Subcutaneous abdominal adipose tissue (tissue), 5 donors: ENCODE measurements at regions not wholly inside any gene's neighbourhood (a gene's known extent, or its start where the extent isn't known, plus 50 kb on each side); places are given as distances from the start of the nearest gene placed in this dataset.

Source experiments
- H3K27ac ChIP-seq: one replicate; pipeline ENCODE4 v1.7.0; 2013; ENCODE audit warnings: low read depth, mild to moderate bottlenecking, inconsistent platforms, low read length, moderate library complexity
- H3K27me3 ChIP-seq, 5 donors: one replicate each; pipeline ENCODE4 v1.7.0; 2013; ENCODE audit warnings: low read length in 5 of 5, inconsistent platforms in 1 of 5; ENCODE audit not compliant: control insufficient read depth in 5 of 5, insufficient read depth in 4 of 5
- H3K36me3 ChIP-seq, 5 donors: one replicate each; pipeline ENCODE4 v1.7.0; 2013; ENCODE audit warnings: low read length in 5 of 5; ENCODE audit not compliant: control insufficient read depth in 5 of 5, insufficient read depth in 5 of 5
- H3K4me1 ChIP-seq, 5 donors: one replicate each; pipeline ENCODE4 v1.7.0; 2013; ENCODE audit warnings: low read length in 5 of 5, mild to moderate bottlenecking in 3 of 5, moderate library complexity in 1 of 5; ENCODE audit not compliant: control insufficient read depth in 5 of 5, insufficient read depth in 5 of 5
- H3K4me3 ChIP-seq, 5 donors: one replicate each; pipeline ENCODE4 v1.7.0; 2013; ENCODE audit warnings: low read length in 5 of 5, low read depth in 1 of 5
- H3K9ac ChIP-seq, 5 donors: one replicate each; pipeline ENCODE4 v1.7.0; 2013; ENCODE audit warnings: low read length in 5 of 5, mild to moderate bottlenecking in 4 of 5, moderate library complexity in 3 of 5
- H3K9me3 ChIP-seq, 5 donors: one replicate each; pipeline ENCODE4 v1.7.0; 2013; ENCODE audit warnings: low read length in 5 of 5; ENCODE audit not compliant: control insufficient read depth in 5 of 5
- donor health status: healthy.
- donor health status: healthy.
- donor health status: healthy.
- donor health status: healthy.
- donor health status: healthy.

- peaks cover 53 to 94% (median 86%) of the 10 kb centered on the region in 5 donors for H3K4me1 ChIP-seq
- H3K9me3 ChIP-seq: no peaks in the 10 kb centered on the region
- peak overlapping the region in 2 of 5 donors; percentile 8 to 25 for H3K9ac ChIP-seq
- no peak overlapping the region for H3K4me3 ChIP-seq
- no peaks in the 10 kb centered on the region for H3K27me3 ChIP-seq
- no peaks in the 10 kb centered on the region for H3K36me3 ChIP-seq
- H3K27ac ChIP-seq: peak overlapping the region; percentile 94
Measured at GRCh38 chr1:234719454-234720251, 109.7 kb upstream of the IRF2BP2 start.

- Histone ChIP-seq H3K27me3 (no peaks in the 10 kb centered on the region), H3K4me3 (no peak overlapping the region), H3K9ac (peak overlapping the region in 1 of 5 donors; percentile 8), H3K9me3 (no peaks in the 10 kb centered on the region), H3K36me3 (no peaks in the 10 kb centered on the region), H3K4me1 (peaks cover 44 to 86% (median 81%) of the 10 kb centered on the region in 5 donors), H3K27ac (peak overlapping the region; percentile 94)
Measured at GRCh38 chr1:234718496-234719453, 108.8 kb upstream of the IRF2BP2 start.

- H3K9ac ChIP-seq: no peak overlapping the region
- no peak overlapping the region for H3K4me3 ChIP-seq
- no peaks in the 10 kb centered on the region for H3K27me3 ChIP-seq
- H3K9me3 ChIP-seq: no peaks in the 10 kb centered on the region
- peak overlapping the region; percentile 94 for H3K27ac ChIP-seq
- H3K36me3 ChIP-seq: no peaks in the 10 kb centered on the region
- peaks cover 31 to 67% (median 63%) of the 10 kb centered on the region in 5 donors for H3K4me1 ChIP-seq
Measured at GRCh38 chr1:234716908-234717375, 107.0 kb upstream of the IRF2BP2 start.

DNA sequence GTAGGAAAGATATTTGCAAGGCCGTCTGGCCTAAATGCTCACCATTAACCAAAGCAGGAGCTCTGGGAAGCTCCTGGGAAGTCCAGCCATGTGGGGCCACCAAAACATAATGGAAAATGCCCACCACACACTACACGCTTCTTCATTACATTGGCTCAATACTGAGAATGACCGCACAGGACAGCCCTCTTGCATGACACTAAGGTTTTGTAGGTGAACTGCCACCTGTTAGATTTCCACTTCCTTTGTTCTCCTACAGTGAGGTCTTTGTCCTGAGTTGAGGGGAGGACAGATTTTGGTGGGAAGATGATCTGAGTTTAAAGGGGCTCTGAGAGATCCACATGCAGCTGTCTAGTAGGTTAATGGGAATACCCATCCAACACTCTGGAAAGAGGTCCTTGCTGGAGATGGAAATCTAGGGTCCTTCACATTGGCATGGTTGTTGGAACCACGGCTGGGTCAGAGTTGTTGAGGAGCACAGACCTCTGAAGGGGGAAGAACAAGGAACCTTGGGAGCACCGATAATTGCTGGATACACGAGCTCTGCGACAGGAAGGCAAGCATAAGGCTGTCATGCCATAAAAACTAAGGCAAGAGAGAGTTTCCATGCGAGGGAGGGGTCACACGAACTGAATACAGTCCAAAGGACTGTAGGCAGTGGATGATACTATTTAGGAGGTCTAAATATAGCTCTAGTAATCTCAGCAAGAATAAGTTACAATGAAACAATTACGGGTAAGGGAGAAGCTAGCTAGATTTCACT, 105.5 kb upstream of the IRF2BP2 start:
- Histone ChIP-seq H3K4me1 (peaks cover 18 to 52% (median 48%) of the 10 kb centered on the region in 5 donors), H3K9ac (no peak overlapping the region), H3K27ac (no peak overlapping the region)

DNA sequence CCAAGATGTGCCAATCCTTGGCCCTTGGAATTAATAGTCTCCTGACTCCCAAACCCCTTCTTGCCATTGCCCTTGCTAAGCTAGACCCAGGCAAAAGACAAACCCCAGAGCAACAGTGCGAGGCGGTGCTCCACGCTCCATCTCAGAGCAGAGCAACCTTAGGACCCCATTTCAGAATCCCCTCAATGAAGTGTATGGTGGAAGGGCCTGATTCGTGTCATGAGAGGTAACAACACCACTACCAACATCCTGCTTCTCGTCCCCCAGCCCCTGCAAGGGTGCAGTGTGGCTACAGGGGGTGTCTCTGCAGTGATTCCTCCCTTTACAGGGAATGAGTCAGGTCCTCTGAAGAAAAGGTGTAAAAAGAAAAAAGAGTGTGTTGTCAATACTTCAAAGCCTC, 103.9 kb upstream of the IRF2BP2 start:
- H3K36me3 ChIP-seq: no peaks in the 10 kb centered on the region
- H3K27me3 ChIP-seq: no peaks in the 10 kb centered on the region
- no peak overlapping the region for H3K27ac ChIP-seq
- peaks cover 7 to 37% (median 32%) of the 10 kb centered on the region in 5 donors for H3K4me1 ChIP-seq
- H3K9me3 ChIP-seq: no peaks in the 10 kb centered on the region
- H3K9ac ChIP-seq: no peak overlapping the region
- H3K4me3 ChIP-seq: no peak overlapping the region

More for the DNA sequence above, 105.5 kb upstream of the IRF2BP2 start:
- no peaks in the 10 kb centered on the region for H3K27me3 ChIP-seq
- H3K9me3 ChIP-seq: no peaks in the 10 kb centered on the region
- H3K4me3 ChIP-seq: no peak overlapping the region
- H3K36me3 ChIP-seq: no peaks in the 10 kb centered on the region

DNA sequence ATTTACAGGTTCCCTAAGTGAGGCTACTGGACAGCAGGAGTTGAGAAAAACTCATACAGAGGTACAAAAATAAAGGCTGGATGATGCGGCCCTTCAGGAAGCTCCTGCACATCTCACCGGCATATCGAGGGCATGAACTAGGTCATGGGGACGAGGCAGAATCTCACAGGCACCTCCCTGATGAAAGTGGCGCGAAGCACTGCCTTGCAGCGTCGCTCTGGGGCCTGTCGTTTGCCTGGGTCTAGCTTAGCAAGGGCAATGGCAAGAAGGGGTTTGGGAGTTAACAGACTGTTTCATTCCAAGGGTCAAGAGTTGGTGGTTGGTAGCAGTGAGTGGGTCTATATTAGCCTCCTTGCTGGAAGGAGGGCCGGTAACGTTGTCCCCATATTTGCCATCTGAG, 103.5 kb upstream of the IRF2BP2 start:
- no peaks in the 10 kb centered on the region for H3K36me3 ChIP-seq
- no peak overlapping the region for H3K4me3 ChIP-seq
- H3K9ac ChIP-seq: no peak overlapping the region
- no peaks in the 10 kb centered on the region for H3K27me3 ChIP-seq
- H3K4me1 ChIP-seq: peaks cover 7 to 32% (median 28%) of the 10 kb centered on the region in 5 donors
- no peak overlapping the region for H3K27ac ChIP-seq
- H3K9me3 ChIP-seq: no peaks in the 10 kb centered on the region

- Histone ChIP-seq H3K4me1 (peaks cover 7 to 27% (median 22%) of the 10 kb centered on the region in 5 donors), H3K36me3 (no peaks in the 10 kb centered on the region), H3K27me3 (no peaks in the 10 kb centered on the region), H3K9me3 (no peaks in the 10 kb centered on the region), H3K4me3 (no peak overlapping the region), H3K27ac (no peak overlapping the region), H3K9ac (no peak overlapping the region)
Measured at GRCh38 chr1:234712891-234713305, 102.9 kb upstream of the IRF2BP2 start.

- no peak overlapping the region for H3K4me3 ChIP-seq
- H3K9ac ChIP-seq: no peak overlapping the region
- peaks cover 0 to 20% (median 15%) of the 10 kb centered on the region in 5 donors for H3K4me1 ChIP-seq
- no peak overlapping the region for H3K27ac ChIP-seq
- H3K27me3 ChIP-seq: no peaks in the 10 kb centered on the region
- no peaks in the 10 kb centered on the region for H3K36me3 ChIP-seq
- H3K9me3 ChIP-seq: no peaks in the 10 kb centered on the region
Measured at GRCh38 chr1:234710936-234711724, 101.2 kb upstream of the IRF2BP2 start.

- Histone ChIP-seq H3K9me3 (no peaks in the 10 kb centered on the region), H3K4me3 (no peak overlapping the region), H3K9ac (no peak overlapping the region), H3K4me1 (peaks cover 0 to 13% (median 9%) of the 10 kb centered on the region in 5 donors), H3K27ac (no peak overlapping the region), H3K36me3 (no peaks in the 10 kb centered on the region), H3K27me3 (no peaks in the 10 kb centered on the region)
Measured at GRCh38 chr1:234710381-234710780, 100.4 kb upstream of the IRF2BP2 start.
